ENCODE measurements at regions not wholly inside any gene's neighbourhood (a gene's known extent, or its start where the extent isn't known, plus 50 kb on each side); places are given as distances from the start of the nearest gene placed in this dataset.

- TF ChIP-seq POLR2A (IDR thresholded peaks at IDR 0.05), result no peak
- TF ChIP-seq, protein P1, sequence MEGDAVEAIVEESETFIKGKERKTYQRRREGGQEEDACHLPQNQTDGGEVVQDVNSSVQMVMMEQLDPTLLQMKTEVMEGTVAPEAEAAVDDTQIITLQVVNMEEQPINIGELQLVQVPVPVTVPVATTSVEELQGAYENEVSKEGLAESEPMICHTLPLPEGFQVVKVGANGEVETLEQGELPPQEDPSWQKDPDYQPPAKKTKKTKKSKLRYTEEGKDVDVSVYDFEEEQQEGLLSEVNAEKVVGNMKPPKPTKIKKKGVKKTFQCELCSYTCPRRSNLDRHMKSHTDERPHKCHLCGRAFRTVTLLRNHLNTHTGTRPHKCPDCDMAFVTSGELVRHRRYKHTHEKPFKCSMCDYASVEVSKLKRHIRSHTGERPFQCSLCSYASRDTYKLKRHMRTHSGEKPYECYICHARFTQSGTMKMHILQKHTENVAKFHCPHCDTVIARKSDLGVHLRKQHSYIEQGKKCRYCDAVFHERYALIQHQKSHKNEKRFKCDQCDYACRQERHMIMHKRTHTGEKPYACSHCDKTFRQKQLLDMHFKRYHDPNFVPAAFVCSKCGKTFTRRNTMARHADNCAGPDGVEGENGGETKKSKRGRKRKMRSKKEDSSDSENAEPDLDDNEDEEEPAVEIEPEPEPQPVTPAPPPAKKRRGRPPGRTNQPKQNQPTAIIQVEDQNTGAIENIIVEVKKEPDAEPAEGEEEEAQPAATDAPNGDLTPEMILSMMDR (IDR thresholded peaks at IDR 0.05), result no peak
These were observed 57.2 kb upstream of the SOX4 start for GRCh38 chr6:21536280-21536766.
